ENCODE measurements at regions not wholly inside any gene's neighbourhood (a gene's known extent, or its start where the extent isn't known, plus 50 kb on each side); places are given as distances from the start of the nearest gene placed in this dataset.

DNA sequence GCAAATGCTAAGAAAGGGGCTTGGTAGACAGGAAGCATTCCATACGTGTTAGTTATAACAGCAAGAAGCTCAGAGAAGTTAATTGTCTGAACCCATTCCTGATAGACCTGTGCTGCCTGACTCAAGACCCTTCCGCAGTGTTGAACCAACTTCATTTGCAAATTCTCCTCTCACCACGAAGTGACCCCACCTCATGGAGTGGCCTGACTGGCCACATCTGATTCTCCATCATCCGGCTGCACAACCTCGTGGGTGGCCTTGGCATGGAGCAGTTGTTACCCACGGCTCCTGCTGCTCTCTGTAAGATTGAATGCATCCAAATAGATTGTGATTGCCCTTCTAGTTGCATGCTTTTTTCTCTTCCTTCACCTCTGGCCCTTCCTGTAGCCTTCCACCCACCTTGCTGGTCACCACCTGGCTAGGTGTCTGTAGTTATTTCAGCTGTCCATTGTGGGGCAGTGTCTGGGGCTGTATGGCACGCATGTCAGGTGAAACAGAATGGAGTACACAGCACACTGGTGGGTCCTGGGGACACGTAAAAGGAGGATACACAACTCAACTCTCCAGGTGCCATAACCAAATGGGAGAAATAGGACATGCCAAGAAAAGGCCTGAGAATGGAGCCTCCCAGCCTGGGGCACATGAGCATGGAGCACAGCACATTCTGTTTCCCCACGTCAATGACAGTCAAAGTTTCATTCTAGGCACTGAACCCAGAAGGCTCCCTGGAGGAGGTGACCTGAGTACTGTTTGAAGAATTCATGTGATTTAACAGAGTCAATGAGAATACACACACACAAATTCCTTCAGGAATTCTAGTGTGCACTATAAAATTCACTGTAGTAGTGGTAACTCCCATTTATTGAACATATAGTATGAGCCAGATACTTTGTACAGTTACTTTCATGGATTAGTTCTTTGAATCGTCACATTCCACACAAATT, 70.5 kb upstream of the PTCH1 start:
- Histone ChIP-seq H3K9me3 (ENCODE audit: control insufficient read depth in 1 of 2, insufficient read depth in 1 of 2, low read length in 2 of 2) (no peaks in the 10 kb centered on the region), H3K4me1 (ENCODE audit: insufficient read depth, low read length) (no peaks in the 10 kb centered on the region), H3K27me3 (ENCODE audit: control insufficient read depth in 1 of 2, insufficient read depth in 2 of 2, low read length in 2 of 2) (no peaks in the 10 kb centered on the region), H3K27ac (ENCODE audit: low read depth in 1 of 2, low read length in 2 of 2) (no peak overlapping the region), H3K36me3 (ENCODE audit: insufficient read depth, low read length) (no peaks in the 10 kb centered on the region), H3K4me3 (ENCODE audit: low read length) (no peak overlapping the region)
- ChIA-PET POLR2A (no interaction called here), CTCF (interaction anchor here (0.6 kb wide), 1 partner anchor 1322 kb away, joined by 3 read pairs; no protein-coding TSS in a partner anchor)
- no peak for DNase-seq
- H3K9me3 Mint-ChIP-seq = no peaks in the 10 kb centered on the region
- TF ChIP-seq, protein P1, sequence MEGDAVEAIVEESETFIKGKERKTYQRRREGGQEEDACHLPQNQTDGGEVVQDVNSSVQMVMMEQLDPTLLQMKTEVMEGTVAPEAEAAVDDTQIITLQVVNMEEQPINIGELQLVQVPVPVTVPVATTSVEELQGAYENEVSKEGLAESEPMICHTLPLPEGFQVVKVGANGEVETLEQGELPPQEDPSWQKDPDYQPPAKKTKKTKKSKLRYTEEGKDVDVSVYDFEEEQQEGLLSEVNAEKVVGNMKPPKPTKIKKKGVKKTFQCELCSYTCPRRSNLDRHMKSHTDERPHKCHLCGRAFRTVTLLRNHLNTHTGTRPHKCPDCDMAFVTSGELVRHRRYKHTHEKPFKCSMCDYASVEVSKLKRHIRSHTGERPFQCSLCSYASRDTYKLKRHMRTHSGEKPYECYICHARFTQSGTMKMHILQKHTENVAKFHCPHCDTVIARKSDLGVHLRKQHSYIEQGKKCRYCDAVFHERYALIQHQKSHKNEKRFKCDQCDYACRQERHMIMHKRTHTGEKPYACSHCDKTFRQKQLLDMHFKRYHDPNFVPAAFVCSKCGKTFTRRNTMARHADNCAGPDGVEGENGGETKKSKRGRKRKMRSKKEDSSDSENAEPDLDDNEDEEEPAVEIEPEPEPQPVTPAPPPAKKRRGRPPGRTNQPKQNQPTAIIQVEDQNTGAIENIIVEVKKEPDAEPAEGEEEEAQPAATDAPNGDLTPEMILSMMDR (IDR thresholded peaks at IDR 0.05) = no peak
- no peaks in the 10 kb centered on the region for H3K4me1 Mint-ChIP-seq (ENCODE audit: low read depth)
- no peak overlapping the region for H3K4me3 Mint-ChIP-seq
- intact Hi-C loops (cut with DNase I, micrococcal nuclease) = no loop called here
- ATAC-seq (ENCODE audit: poor library complexity) = no peak
- H3K27me3 Mint-ChIP-seq = peaks cover 5% of the 10 kb centered on the region
- H3K36me3 Mint-ChIP-seq (ENCODE audit: low read depth) = no peaks in the 10 kb centered on the region
- no peak overlapping the region for H3K27ac Mint-ChIP-seq

DNA sequence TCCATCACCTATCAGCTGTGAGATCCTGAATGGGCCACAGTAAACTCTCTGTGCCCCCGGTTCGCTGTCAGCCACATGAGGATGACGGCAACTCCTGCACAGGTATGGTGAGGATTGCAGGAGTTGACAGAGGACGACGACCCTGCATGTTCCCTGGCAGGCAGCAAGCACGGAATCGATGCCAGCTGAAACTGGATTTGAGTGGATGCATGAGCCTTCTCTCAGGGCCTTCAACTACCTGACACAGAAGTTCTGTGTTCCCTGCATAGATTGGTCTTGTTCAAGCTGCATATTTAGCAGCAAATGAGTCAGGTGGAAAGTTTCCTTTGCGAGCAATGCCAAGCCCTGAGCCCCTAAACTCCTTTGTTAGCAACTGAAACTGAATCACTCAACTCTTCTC, 69.6 kb upstream of the PTCH1 start:
- H3K36me3 ChIP-seq (ENCODE audit: insufficient read depth, low read length) = no peaks in the 10 kb centered on the region
- Mint-ChIP-seq H3K27ac (no peak overlapping the region), H3K27me3 (peaks cover 5% of the 10 kb centered on the region), H3K36me3 (ENCODE audit: low read depth) (no peaks in the 10 kb centered on the region), H3K4me3 (no peak overlapping the region), H3K9me3 (no peaks in the 10 kb centered on the region), H3K4me1 (ENCODE audit: low read depth) (no peaks in the 10 kb centered on the region)
- no peaks in the 10 kb centered on the region for H3K9me3 ChIP-seq (ENCODE audit: control insufficient read depth in 1 of 2, insufficient read depth in 1 of 2, low read length in 2 of 2)
- TF ChIP-seq, protein P1 (IDR thresholded peaks at IDR 0.05) = no peak
- H3K27ac ChIP-seq (ENCODE audit: low read depth in 1 of 2, low read length in 2 of 2) = no peak overlapping the region
- H3K27me3 ChIP-seq (ENCODE audit: control insufficient read depth in 1 of 2, insufficient read depth in 2 of 2, low read length in 2 of 2) = no peaks in the 10 kb centered on the region
- ChIA-PET POLR2A (no interaction called here), CTCF (interaction anchor here (0.6 kb wide), 1 partner anchor 1321 kb away, joined by 3 read pairs; no protein-coding TSS in a partner anchor)
- no peak overlapping the region for H3K4me3 ChIP-seq (ENCODE audit: low read length)
- ATAC-seq (ENCODE audit: poor library complexity) = no peak
- no peaks in the 10 kb centered on the region for H3K4me1 ChIP-seq (ENCODE audit: insufficient read depth, low read length)
- DNase-seq = no peak
- intact Hi-C loops (cut with DNase I, micrococcal nuclease) = no loop called here

DNA sequence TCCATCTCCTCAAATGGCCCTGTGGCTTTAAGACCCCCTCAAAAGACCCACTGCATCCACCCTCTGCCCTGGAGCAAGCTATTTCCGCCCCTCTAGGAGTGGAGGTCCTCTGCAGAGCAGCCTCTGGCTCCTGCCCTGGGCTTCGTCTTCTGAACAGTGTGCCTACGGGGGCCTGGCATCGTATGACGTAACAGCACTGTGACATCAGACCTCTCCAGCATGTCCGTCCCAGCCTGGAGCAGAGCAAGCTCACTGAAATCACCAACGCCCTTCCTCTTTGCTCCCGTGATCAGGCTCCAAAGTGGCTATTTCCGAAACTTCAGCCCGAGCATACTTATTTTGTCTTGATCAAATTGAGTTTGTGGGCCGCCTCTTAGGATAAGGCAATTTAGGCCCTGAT, 69.1 kb upstream of the PTCH1 start:
- CTCF ChIA-PET = no interaction called here

More for the DNA sequence above, 69.1 kb upstream of the PTCH1 start:
- no peak overlapping the region for H3K27ac ChIP-seq (ENCODE audit: low read depth in 1 of 2, low read length in 2 of 2)
- TF ChIP-seq, protein P1 (IDR thresholded peaks at IDR 0.05) = no peak
- Mint-ChIP-seq H3K4me3 (no peak overlapping the region), H3K27ac (no peak overlapping the region), H3K36me3 (ENCODE audit: low read depth) (no peaks in the 10 kb centered on the region), H3K27me3 (peaks cover 5% of the 10 kb centered on the region), H3K4me1 (ENCODE audit: low read depth) (no peaks in the 10 kb centered on the region), H3K9me3 (no peaks in the 10 kb centered on the region)
- intact Hi-C loops (cut with DNase I, micrococcal nuclease) = no loop called here
- no peaks in the 10 kb centered on the region for H3K27me3 ChIP-seq (ENCODE audit: control insufficient read depth in 1 of 2, insufficient read depth in 2 of 2, low read length in 2 of 2)
- no peak for DNase-seq
- H3K4me3 ChIP-seq (ENCODE audit: low read length) = no peak overlapping the region
- ATAC-seq (ENCODE audit: poor library complexity) = no peak
- H3K4me1 ChIP-seq (ENCODE audit: insufficient read depth, low read length) = no peaks in the 10 kb centered on the region
- no peaks in the 10 kb centered on the region for H3K36me3 ChIP-seq (ENCODE audit: insufficient read depth, low read length)
- POLR2A ChIA-PET = no interaction called here
- no peaks in the 10 kb centered on the region for H3K9me3 ChIP-seq (ENCODE audit: control insufficient read depth in 1 of 2, insufficient read depth in 1 of 2, low read length in 2 of 2)
